Erythroblast (primary cell): ENCODE measurements at regions not wholly inside any gene's neighbourhood (a gene's known extent, or its start where the extent isn't known, plus 50 kb on each side); places are given as distances from the start of the nearest gene placed in this dataset.

Experiments used
- DNase-seq, 2 experiments: peaks; one replicate each; lab custom pipeline; 2025; lab: John Stamatoyannopoulos, UW
- GATA1 ChIP-seq: IDR thresholded peaks from 2 replicates; pipeline ENCODE4 v1.6.1; 2011; ENCODE audit warnings: low read depth, mild to moderate bottlenecking, control low read depth, low read length, moderate library complexity
- POLR2A ChIP-seq: IDR thresholded peaks from 2 replicates; pipeline ENCODE4 v1.6.1; 2011; ENCODE audit warnings: mild to moderate bottlenecking, low read length

DNA sequence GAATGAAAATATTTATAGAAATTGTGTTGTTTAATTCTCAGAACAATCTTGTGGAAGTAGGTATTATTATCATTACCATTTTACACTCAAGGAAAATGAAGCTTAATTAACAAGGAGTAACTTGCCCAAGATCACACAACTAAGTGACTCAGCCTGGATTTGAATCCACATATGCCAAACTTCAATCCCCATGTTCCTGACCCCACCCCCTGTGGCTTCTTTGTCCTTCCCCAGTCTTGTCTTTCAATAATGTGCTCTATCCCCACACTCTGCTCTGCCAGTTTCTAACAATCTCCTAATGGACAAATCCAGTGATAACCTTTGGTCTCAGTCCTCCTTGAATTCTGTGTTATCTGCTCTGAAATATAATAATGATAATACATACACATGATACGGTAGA lies 355.2 kb downstream of the BMP4 start:
- no peak for TF ChIP-seq GATA1
- TF ChIP-seq POLR2A, result no peak
- DNase-seq, result no peak

DNA sequence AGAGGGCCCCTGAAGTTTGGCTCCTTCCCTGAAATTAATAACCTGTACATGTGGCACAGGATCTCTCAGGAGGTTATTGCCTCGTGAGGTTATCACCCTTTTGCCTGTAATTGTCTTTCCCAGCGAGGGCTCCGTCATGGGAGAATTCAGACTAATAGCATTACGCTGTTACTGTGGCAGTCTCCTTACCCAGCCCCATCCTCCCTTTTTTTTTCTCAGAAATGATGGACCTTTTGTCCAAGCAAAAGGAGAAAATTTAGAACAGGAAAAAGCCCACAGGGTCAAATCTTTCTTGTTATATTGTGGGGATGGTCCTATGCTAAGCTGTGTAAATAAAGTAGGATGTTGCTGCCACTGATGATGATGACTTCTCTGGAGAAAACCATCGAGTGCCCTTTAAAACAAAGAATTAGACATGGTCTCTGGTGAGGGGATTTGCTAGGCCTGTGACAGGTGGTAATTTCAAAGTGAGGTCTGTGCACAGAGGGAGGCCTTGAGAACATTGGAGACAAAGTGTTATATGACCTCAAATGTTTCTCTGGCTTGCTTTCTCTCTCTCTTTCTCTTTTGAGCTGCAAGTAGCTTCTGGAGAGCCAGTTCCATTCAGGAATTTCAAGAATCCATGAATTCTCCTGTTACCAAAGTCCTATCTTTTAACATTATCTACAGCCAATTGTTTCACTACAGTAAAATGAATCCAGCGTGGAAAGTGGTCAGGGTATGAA lies 357.2 kb downstream of the BMP4 start:
- no peak for DNase-seq
- TF ChIP-seq POLR2A, result no peak
- TF ChIP-seq GATA1, result no peak

DNA sequence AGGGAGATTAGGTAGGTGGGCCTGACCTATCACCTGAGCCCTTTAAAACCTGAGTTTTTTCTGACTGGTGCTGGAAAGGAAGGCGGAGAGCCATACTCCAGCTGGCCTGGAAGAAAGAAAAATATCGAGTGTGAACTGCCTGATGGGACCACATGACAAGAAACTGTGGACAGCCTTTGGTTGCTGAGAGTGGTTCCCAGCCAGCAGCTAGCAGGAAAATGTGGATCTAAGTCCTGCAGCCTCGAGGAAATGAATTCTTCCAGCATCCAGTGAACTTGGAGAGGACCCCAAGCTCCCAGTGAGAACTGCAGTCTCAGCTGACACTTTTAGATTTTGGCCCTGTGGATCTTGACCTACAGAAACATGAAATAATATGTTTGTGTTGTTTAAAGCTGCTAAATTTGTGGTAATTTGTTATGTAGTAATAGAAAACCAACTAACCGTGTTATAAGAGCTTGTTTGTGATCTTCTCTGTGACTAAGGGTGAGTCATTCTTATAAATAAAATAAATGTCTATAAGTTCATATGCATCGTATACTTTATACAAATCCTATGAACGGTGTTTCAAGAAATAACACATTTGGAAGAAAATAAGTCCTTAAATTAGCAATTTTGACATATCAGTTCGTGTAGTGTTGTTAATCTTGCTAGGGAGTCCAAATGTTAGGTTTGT lies 359.6 kb downstream of the BMP4 start:
- no peak for DNase-seq
- no peak for TF ChIP-seq GATA1
- TF ChIP-seq POLR2A, result no peak

DNA sequence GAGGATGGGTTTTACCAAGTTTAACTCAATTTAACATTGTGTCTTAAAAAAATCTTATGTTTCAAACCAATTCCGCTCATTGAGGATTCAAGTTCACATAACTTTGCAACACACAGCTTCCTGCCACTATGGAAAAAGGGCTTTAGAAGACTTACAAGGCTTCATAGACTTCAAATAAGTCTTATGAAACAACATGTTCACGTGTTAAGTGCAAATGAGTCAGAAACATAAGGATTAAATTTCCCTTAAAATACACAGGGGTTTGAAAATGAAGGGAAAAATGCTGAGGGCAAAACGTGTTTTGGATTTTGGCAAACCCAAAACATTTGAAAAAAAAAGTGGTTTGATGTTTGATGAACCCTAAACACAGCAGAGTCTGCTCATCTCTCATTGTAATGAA lies 364.8 kb downstream of the BMP4 start:
- no peak for TF ChIP-seq POLR2A
- TF ChIP-seq GATA1, result no peak
- no peak for DNase-seq

DNA sequence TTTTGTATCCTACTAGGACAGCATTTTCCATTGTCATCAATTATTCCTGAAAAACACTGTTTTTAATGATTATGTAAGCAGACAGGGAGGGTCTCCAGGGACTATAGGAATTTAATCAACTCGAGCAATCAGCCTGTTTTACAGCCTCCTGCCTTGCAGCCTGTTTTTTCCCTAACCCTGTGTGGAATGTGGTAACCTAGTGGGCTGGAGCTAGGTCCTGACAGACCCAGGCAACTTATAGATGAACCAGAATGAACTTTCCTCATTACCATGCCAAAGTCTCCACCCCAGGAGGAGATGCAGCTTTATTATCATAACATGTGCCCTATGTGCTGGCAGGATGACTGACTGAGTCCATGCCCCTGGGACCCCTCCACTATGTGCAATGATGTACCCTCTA lies 375.1 kb downstream of the BMP4 start:
- no peak for DNase-seq
- TF ChIP-seq POLR2A (no peak), GATA1 (no peak)

DNA sequence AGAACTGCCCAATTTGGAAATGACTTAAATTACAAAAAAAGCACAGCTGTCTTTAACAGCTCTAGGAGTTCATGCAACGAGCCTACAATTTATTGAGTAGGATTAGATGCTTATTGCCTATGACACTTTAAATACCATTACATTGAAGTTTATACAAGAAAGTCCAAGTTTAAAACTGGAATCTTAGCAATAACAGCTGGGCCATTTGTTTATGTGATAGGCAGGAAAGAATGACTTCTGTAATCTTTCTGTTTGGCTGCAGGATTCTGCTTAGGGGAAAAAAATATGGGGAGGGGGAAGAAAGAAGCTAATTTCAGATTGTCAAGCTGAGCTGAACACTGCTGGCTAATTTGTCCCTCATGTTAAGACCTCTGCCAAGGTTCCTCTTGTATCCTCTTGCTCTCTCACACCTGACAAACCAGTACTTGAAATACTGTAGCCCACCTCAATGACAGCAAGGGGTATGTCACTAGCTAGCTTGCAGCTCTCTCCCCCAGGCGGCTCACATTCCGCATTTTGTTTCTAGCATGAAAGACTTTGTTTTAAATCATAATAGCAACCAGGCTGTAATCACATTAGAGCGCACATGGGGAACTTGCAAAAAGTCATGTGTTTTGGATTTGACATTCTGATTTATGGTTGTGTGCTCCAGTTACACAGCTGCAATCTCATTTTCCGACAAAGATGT lies 384.8 kb downstream of the BMP4 start:
- TF ChIP-seq POLR2A (no peak), GATA1 (no peak)
- DNase-seq, result no peak

DNA sequence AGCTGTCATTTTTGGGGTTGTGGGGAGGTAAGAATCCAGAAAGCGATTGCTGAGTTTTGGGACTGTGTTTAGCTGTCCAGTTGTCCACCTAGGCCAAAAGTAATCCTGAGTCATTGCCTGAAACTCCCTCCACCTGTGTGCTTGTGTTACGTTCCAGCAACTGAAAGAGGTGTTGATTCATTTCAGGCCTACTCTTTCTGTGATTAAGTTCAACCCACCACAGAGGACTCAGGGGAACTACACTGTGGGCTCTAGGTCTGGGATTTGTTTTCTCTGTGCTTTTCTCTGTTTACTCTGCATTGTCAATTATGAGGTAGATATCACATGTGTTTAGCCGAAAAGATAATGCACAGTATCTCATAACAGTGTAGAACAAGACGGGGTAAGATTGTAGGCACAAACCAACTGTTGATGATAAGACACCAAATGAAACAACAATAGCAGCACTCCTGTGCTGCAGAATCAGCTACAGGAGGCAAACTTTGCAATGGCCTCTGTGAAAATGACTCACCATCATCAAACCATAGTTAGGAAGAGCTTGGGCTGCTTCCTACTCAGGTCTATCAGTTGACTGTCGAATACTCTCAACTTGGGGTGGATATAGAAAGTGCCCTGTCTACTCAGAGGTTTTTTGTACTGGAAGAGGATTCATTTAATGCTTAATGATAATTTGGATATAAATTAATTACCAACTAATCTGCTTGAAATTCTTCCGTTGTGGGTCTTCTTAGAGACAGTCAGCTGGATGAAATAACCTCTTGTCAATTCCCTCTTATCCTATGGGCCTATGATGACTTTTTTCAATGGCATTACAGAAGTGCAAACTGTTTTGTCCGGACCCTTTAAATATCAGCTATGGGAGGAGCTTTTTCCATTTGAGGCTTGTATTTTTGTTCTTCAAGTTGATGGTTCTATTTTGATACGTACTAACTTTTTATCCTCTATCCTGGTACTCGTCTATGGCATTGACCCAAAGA lies 385.9 kb downstream of the BMP4 start:
- no peak for DNase-seq
- no peak for TF ChIP-seq POLR2A
- no peak for TF ChIP-seq GATA1

DNA sequence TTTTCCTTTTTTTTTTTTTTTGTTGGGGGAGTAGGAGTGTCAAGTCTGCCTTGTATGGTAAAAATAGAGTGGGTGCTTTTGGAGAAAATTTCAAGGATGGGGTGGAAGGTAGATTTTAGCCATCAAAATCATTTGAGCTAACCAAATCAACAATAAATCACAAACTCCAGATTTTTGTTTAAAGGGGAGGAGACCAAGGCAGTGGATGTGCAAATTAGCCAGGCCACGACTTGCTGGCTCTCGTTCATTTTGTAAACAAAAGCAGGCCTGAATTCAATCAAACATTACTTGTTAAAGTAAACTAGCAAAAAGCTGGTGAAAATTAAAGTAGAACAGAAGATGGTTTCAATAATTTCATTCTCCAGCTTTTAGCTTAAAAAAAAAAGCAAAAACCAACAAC lies 387.2 kb downstream of the BMP4 start:
- DNase-seq, result no peak
- TF ChIP-seq POLR2A (no peak), GATA1 (no peak)

DNA sequence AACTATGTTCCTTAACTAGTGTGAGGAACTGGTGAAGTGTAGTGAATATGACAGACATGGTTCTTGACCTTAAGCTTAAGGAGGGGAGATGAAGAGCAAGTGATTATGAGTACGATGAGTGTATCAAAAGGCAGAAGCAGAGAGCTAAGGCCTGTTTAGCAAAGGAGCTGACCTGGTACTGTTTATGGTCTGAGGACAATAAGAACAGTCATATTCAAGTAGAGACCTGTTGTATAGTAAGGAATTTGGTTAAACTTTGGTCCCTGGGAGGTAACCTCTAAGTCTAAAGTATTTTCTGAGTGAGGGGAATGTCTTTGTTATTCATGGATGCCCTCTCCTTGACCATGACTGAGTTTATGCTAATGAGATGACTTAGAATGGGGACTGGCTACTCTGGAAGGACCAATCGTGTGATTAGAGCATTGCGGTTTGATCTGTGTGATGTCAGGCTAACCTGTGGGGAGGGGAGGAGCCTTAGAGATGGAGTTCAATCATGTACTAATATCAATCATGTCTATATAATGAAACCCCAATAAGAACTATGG lies 389.3 kb downstream of the BMP4 start:
- TF ChIP-seq POLR2A (no peak), GATA1 (no peak)
- no peak for DNase-seq

DNA sequence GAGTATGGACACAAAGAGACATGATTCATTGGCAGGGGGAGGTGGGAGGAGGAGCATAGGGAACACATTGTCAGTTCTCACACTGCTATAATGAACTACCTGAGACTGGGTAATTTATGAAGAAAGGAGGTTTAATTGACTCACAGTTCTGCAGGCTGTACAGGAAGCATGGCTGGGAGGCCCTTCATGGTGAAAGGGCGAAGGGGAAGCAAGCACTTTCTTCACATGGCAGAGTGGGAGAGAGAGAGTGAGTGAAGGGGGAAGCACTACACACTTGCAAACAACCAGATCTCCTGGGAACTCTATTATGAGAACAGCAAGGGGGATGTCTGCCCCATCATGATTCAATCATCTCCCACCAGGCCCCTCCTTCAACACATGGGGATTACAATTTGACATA lies 391.8 kb downstream of the BMP4 start:
- no peak for TF ChIP-seq GATA1
- no peak for TF ChIP-seq POLR2A
- DNase-seq, result no peak

DNA sequence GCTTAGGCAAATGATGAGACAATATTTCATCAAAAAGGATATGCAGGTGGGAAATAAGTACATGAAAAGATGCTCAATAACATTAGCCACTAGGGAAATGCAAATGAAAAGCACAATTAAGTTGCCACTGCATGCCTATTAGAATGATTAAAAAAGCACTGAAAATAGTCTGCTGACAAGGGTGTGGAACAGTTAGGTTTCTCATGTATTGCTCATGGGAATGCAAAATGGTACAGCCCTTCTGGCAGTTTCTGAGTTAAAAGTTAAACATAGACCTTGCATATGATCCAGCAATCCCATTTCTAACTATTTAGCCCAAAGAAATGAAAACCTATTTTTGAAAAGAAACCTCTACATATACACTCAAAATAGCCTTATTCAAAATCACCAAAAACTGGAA lies 393.0 kb downstream of the BMP4 start:
- DNase-seq, result no peak

DNA sequence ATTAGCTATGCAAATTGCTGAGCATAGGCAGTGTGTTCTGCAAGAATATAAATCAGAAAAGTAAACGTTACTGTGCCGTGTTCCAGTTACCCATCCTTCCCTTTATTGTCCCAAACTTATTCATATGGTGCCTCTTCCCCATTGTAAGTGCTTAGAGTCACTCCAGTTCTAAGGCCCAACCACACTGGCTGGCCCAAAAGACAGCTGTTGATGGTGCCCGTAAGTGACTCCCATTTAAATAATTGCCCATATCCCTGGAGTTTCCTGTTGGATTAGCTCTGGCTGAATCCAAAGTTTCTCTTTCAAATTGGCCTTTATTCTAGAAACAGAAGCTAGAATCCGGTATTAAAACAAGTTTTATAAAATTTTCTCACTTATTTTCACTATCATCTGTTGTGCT lies 400.1 kb upstream of the DDHD1 start:
- TF ChIP-seq POLR2A, result no peak
- TF ChIP-seq GATA1, result no peak
- DNase-seq, result no peak

More for the DNA sequence above, 393.0 kb downstream of the BMP4 start:
- TF ChIP-seq GATA1 (no peak), POLR2A (no peak)

DNA sequence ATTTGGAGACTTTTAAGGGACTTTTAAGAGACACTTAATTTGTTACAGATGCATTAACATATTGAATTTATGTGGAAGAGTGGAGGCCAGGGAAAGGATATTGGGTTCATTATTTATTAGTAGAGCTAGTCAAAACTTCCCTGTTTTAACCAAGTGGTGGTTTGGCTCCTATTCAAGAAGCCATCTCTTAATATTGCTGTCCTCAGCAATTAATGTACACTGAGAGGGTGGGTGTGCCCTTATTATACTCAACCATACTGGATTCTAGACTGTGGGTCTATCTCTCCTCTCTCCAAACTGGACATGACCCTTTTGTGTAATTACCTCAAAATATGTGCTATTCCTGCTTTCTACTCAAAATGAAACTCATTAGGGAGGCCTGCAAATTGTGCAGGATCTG lies 398.7 kb upstream of the DDHD1 start:
- no peak for TF ChIP-seq POLR2A

DNA sequence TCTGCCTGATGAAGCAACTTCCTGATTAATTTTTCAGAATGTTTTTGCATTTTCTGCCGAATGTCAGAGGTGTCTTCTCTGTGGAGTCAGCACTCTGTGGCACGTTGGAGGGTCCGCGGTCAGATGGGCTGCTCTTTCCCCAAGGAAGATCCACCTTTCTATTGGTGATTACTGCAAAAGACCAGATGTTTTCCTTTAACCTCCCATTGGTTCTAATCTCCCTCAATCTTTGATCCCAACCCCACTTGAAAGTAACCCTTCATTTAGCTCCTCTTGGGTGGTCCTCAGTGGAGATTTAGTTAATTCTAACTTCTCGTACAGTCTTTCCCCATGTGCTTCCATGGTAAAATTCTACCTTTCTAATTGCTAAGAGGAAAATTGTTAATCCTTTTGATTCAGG lies 397.7 kb upstream of the DDHD1 start:
- TF ChIP-seq GATA1 (no peak), POLR2A (no peak)
- DNase-seq, result no peak

More for the DNA sequence above, 398.7 kb upstream of the DDHD1 start:
- DNase-seq, result no peak
